HG02759 (cell line): ENCODE measurements at regions not wholly inside any gene's neighbourhood (a gene's known extent, or its start where the extent isn't known, plus 50 kb on each side); places are given as distances from the start of the nearest gene placed in this dataset.

Experiments
- ATAC-seq: cut with Tn5 transposase; IDR thresholded peaks from one replicate; pipeline ENCODE4 v1.9.1; 2021; ENCODE audit warnings: mild to moderate bottlenecking, moderate library complexity; ENCODE audit not compliant: unreplicated experiment

- ATAC-seq, result no peak
Observed at GRCh38 chr13:94968757-94969086, 256.4 kb upstream of the SOX21 start.

- peak; percentile 22 for ATAC-seq
Observed at GRCh38 chr13:94968040-94968756, 255.9 kb upstream of the SOX21 start.

GRCh38 chr13:94967183-94968039 lies 255.1 kb upstream of the SOX21 start:
- ATAC-seq, result peak; percentile 75

GRCh38 chr13:94966422-94966955 lies 254.1 kb upstream of the SOX21 start:
- ATAC-seq, result no peak

DNA sequence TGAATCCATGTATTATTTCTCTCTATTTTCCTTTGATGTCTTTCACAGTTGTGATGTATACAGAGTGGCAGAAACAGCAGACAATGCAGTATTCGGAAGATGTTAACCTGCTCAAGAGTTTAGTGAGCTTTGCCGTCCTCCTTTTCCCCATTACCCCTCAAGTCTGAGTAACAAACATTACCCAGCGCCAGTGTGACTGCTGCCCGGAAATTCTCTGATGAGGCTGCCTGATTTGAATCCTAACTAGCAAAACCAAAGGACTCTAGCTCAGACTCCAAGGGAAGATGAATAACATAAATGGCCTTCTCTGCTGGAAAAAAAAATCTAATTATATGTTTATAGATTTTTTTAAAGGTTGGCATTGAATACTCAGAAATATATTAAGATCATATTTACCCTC lies 247.3 kb upstream of the SOX21 start:
- no peak for ATAC-seq

- ATAC-seq, result no peak
Observed at GRCh38 chr13:94956417-94957110, 244.2 kb upstream of the SOX21 start.

DNA sequence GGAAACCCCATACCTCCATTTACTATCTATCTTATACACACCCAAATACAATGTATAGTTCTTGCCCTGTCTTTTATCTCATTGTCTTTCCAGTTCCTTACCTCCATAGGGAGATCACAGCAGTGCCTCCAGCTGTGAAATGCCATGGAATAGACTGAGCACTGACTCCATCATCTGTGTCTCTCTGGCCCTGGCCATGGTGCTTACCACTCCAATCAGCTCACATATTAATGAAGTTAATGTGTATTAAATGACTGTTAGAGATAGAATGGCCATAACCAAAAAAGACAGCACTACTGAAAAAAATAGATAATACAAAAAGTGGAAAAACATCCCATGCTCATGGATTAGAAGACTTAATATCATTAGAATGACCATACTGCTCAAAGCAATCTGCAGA lies 240.4 kb upstream of the SOX21 start:
- no peak for ATAC-seq

DNA sequence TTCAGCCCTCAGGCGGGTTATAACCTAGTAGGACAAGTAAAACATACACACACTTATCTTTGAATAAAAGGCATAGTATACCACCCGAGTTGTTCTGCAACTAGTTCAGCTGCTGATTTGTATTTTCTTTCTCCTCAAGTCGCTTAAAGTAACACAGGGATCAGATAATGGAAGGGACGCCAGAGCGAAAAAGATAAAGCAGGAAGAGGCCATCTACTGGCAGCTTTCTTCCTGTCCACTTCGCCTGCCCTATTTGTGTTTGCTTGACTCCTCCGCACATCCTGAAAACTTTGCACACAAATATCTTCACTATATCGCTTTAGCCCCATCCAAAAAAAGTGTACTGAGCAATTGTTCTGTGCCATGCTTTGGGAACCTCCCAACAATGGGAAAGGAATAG lies 238.0 kb upstream of the SOX21 start:
- ATAC-seq, result no peak

DNA sequence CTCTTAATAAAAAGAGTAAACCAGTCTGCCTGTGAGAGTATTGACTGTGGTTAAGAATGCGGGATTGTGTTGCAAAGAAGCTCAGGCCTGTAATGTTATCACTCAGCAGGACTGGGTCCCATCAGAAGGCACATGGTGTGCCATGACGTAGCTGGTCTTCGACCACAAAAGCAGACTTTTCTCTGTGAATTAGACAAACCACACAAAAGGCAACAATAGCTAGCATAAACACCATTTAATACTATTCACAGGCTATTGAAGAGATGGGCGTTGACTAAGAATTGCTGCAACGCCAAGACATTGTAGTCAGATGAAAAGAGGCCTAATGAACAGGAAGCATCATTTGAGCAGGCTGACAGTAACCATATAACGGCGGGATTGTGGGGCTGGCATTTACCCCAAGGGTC lies 235.6 kb upstream of the SOX21 start:
- no peak for ATAC-seq

GRCh38 chr13:94947392-94947791 lies 235.0 kb upstream of the SOX21 start:
- ATAC-seq, result no peak

GRCh38 chr13:94946039-94946438 lies 233.7 kb upstream of the SOX21 start:
- no peak for ATAC-seq

DNA sequence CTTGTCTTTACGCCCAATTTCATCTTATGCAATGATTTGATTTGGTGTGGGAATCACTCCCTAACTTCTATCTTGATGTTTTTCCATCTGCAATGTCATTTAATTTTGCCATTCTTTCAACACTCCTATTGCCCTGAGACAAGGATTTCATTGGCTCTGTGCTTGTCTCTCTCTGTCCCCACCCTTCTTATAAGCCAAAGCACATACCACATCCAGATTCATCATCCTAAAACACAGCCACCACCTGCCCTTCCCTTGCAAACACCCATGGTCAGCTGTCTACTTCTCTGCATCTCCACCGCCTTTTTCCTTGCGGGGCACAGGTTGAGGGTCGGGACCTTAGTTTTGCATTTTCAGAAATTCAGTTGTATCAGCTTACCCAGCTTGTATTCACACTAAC lies 225.8 kb upstream of the SOX21 start:
- no peak for ATAC-seq

GRCh38 chr13:94936633-94937032 lies 224.3 kb upstream of the SOX21 start:
- no peak for ATAC-seq

GRCh38 chr13:94933936-94934335 lies 221.6 kb upstream of the SOX21 start:
- ATAC-seq, result no peak

DNA sequence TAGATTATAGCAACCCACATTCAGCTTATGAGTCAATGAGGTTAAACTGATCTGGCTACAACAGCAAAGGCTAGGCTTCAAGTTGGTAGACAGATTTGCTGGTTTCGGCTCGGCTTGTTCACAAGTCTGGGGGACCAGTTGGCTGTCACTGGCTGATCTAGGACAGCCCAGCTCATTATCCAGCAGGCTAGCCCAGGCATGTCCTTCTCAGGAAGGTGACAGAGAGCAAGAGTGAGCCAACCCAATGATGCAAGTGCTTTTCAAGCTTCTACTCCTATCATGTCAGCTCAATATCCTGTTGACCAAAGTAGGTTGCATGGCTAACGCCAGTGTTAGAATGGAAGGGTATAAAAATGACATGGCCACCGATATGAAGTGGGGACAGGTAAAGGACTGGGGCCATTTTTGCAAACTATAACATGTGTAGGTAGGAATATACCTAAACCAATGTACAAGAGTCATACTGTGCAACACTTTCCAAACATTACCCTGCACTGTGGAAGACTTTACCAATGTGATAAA lies 220.9 kb upstream of the SOX21 start:
- no peak for ATAC-seq

DNA sequence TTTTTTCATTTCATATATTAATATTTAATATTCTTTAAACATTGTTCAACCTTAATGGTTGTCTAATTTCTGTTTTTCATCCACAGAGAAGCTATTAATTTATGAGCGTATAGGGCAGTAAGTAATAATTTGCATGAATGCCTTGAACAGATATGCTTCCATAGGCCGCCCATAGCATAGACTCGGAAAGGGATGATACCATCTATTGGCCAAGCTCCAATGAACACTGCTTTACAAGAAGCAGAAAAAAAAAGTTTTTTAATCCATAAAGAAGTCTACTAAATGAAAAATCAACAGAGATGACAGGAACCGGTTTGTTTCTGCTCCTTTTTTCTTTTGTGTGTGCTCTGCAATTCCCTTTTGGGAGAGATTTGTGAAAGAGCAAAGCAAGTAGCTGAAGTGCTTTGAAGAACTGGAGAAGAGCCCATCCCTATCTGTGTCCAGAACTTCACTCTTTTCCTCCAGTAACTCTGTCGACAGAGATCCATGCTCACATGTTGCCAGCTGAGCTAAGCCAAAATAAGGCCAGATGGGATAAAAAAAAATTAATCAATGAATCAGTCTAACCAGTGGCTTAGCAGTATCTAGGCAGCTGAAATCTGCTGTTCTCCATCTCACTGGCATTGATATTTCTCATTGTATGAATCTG lies 215.9 kb upstream of the SOX21 start:
- no peak for ATAC-seq

DNA sequence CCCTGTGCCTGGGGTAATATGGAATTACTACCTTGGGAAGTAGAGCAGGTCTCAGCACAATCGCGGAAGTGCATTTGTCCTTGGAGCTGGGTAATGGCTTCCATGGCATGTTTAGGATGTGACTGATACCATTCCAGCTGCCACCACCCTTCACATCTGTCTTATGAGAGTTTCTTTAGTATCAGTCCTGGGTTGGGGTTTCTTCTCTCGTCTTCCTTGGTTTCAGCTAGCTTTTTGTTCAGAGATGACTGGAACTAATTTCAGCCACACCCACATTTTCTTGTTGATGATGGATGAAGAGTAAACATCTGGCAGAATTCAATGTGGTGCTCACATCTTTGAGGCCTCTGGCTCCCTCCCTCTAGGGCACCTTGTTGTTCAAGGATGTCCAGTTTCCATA lies 212.9 kb upstream of the SOX21 start:
- ATAC-seq, result no peak

DNA sequence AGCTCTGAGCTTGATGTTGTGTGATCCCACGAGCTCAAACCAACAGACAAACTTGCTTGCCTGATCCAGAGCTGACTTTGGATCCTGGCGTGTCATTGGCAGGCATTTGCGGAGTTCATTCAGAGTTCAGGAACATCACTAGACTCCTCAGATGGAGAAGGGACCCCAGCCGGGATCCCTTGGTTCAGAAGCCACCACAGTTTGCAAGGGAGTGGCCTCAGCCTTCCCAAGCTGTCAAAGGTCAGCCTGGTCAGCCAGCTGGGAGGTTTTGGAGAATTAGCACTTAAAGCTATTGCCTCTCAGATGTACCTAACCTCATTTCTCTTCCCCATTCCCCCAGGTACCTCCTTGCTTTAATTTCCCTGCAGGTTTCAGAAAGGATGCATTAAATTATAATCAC lies 208.8 kb upstream of the SOX21 start:
- ATAC-seq, result no peak

GRCh38 chr13:94920578-94920977 lies 208.2 kb upstream of the SOX21 start:
- ATAC-seq, result no peak

GRCh38 chr13:94917824-94918223 lies 205.5 kb upstream of the SOX21 start:
- no peak for ATAC-seq

GRCh38 chr13:94914895-94915294 lies 202.6 kb upstream of the SOX21 start:
- ATAC-seq, result no peak
